ENCODE measurements at regions not wholly inside any gene's neighbourhood (a gene's known extent, or its start where the extent isn't known, plus 50 kb on each side); places are given as distances from the start of the nearest gene placed in this dataset.

- H3K4me2 ChIP-seq (ENCODE audit: insufficient read depth, low read length) = no peak overlapping the region
- no peak overlapping the region for H3K4me3 ChIP-seq (ENCODE audit: low read depth in 1 of 2, low read length in 2 of 2)
- DNase-seq (no peak), ATAC-seq (ENCODE audit: insufficient read depth, low read depth) (no peak)
- H3K4me1 ChIP-seq (ENCODE audit: insufficient read depth, low read length) = no peaks in the 10 kb centered on the region
- H2AFZ ChIP-seq (ENCODE audit: low read depth, low read length) = no peak overlapping the region
- no peak overlapping the region for H3K9ac ChIP-seq (ENCODE audit: low read depth, low read length)
- no peak for TF ChIP-seq CTCF (IDR thresholded peaks at IDR 0.05; ENCODE audit: borderline replicate concordance, extremely low read depth, low read length, poor library complexity, severe bottlenecking)
- no peak overlapping the region for H3K27ac ChIP-seq (ENCODE audit: low read length)
- no peaks in the 10 kb centered on the region for H3K27me3 ChIP-seq (ENCODE audit: insufficient read depth, low read length, poor library complexity)
- H4K20me1 ChIP-seq (ENCODE audit: insufficient read depth, low read length) = no peaks in the 10 kb centered on the region
- no peaks in the 10 kb centered on the region for H3K36me3 ChIP-seq (ENCODE audit: insufficient read depth, low read length)
- H3K79me2 ChIP-seq (ENCODE audit: insufficient read depth, low read length) = no peaks in the 10 kb centered on the region
- no peaks in the 10 kb centered on the region for H3K9me3 ChIP-seq (ENCODE audit: insufficient read depth, low read length, severe bottlenecking)
Observed at GRCh38 chr2:116924509-116924908, 890.0 kb upstream of the DDX18 start.

- H4K20me1 ChIP-seq (ENCODE audit: insufficient read depth, low read length) = no peaks in the 10 kb centered on the region
- no peak overlapping the region for H3K4me2 ChIP-seq (ENCODE audit: insufficient read depth, low read length)
- no peaks in the 10 kb centered on the region for H3K27me3 ChIP-seq (ENCODE audit: insufficient read depth, low read length, poor library complexity)
- no peak overlapping the region for H3K9ac ChIP-seq (ENCODE audit: low read depth, low read length)
- H3K36me3 ChIP-seq (ENCODE audit: insufficient read depth, low read length) = no peaks in the 10 kb centered on the region
- H3K27ac ChIP-seq (ENCODE audit: low read length) = no peak overlapping the region
- DNase-seq (no peak), ATAC-seq (ENCODE audit: insufficient read depth, low read depth) (no peak)
- H3K79me2 ChIP-seq (ENCODE audit: insufficient read depth, low read length) = no peaks in the 10 kb centered on the region
- H3K9me3 ChIP-seq (ENCODE audit: insufficient read depth, low read length, severe bottlenecking) = no peaks in the 10 kb centered on the region
- H3K4me3 ChIP-seq (ENCODE audit: low read depth in 1 of 2, low read length in 2 of 2) = no peak overlapping the region
- no peak overlapping the region for H2AFZ ChIP-seq (ENCODE audit: low read depth, low read length)
- H3K4me1 ChIP-seq (ENCODE audit: insufficient read depth, low read length) = no peaks in the 10 kb centered on the region
- TF ChIP-seq CTCF (IDR thresholded peaks at IDR 0.05; ENCODE audit: borderline replicate concordance, extremely low read depth, low read length, poor library complexity, severe bottlenecking) = no peak
- no peak for TF ChIP-seq EZH2 (IDR thresholded peaks at IDR 0.05; ENCODE audit: borderline replicate concordance, low read depth, low read length, severe bottlenecking)
Observed at GRCh38 chr2:116935097-116935814, 879.2 kb upstream of the DDX18 start.

- Histone ChIP-seq H3K27me3 (ENCODE audit: insufficient read depth, low read length, poor library complexity) (no peaks in the 10 kb centered on the region), H3K9me3 (ENCODE audit: insufficient read depth, low read length, severe bottlenecking) (no peaks in the 10 kb centered on the region), H3K36me3 (ENCODE audit: insufficient read depth, low read length) (no peaks in the 10 kb centered on the region), H2AFZ (ENCODE audit: low read depth, low read length) (no peak overlapping the region), H3K27ac (ENCODE audit: low read length) (no peak overlapping the region), H4K20me1 (ENCODE audit: insufficient read depth, low read length) (no peaks in the 10 kb centered on the region), H3K4me2 (ENCODE audit: insufficient read depth, low read length) (no peak overlapping the region), H3K4me3 (ENCODE audit: low read depth in 1 of 2, low read length in 2 of 2) (no peak overlapping the region), H3K9ac (ENCODE audit: low read depth, low read length) (no peak overlapping the region), H3K4me1 (ENCODE audit: insufficient read depth, low read length) (no peaks in the 10 kb centered on the region), H3K79me2 (ENCODE audit: insufficient read depth, low read length) (no peaks in the 10 kb centered on the region)
- DNase-seq = no peak
- no peak for ATAC-seq (ENCODE audit: insufficient read depth, low read depth)
- TF ChIP-seq CTCF (IDR thresholded peaks at IDR 0.05; ENCODE audit: borderline replicate concordance, extremely low read depth, low read length, poor library complexity, severe bottlenecking) (no peak), EZH2 (IDR thresholded peaks at IDR 0.05; ENCODE audit: borderline replicate concordance, low read depth, low read length, severe bottlenecking) (no peak)
Observed at GRCh38 chr2:116948258-116948657, 866.2 kb upstream of the DDX18 start.

Measured in DND-41 (cell line).